HEK293T (cell line): ENCODE measurements at regions not wholly inside any gene's neighbourhood (a gene's known extent, or its start where the extent isn't known, plus 50 kb on each side); places are given as distances from the start of the nearest gene placed in this dataset.

Experiments used
- CTCF ChIA-PET: fragments of 350-600 bp; formaldehyde crosslinking; extraction: SDS; loops from one replicate; lab custom pipeline; 2021; ENCODE audit warnings: antibody characterized with exemption, inconsistent platforms; lab: Yijun Ruan, JAX
- POLR2A ChIA-PET: fragments of 350-600 bp; formaldehyde crosslinking; extraction: SDS; loops from one replicate; lab custom pipeline; 2020; ENCODE audit warnings: antibody characterized with exemption, inconsistent platforms; lab: Yijun Ruan, JAX
- DNase-seq: peaks from one replicate; pipeline ENCODE4 v3.0.0; 2012; ENCODE audit warnings: mixed read lengths; ENCODE audit errors: extremely low spot score
- ARNT ChIP-seq: fragments of 450-650 bp; IDR thresholded peaks from 2 replicates; pipeline ENCODE4 v1.6.1; 2017; ENCODE audit warnings: mild to moderate bottlenecking
- BHLHE40 ChIP-seq: fragments of 450-650 bp; IDR thresholded peaks from 2 replicates; pipeline ENCODE4 v1.6.1; 2016; ENCODE audit warnings: mild to moderate bottlenecking, moderate library complexity, borderline replicate concordance
- CTBP1 ChIP-seq: fragments of 450-650 bp; IDR thresholded peaks from 2 replicates; pipeline ENCODE4 v1.6.1; 2016; ENCODE audit warnings: borderline replicate concordance
- ELF4 ChIP-seq: fragments of 450-650 bp; IDR thresholded peaks from 2 replicates; pipeline ENCODE4 v1.6.1; 2017; ENCODE audit warnings: antibody characterized with exemption
- FOXA1 ChIP-seq: fragments of 450-650 bp; IDR thresholded peaks from 2 replicates; pipeline ENCODE4 v1.6.1; 2016; ENCODE audit warnings: mild to moderate bottlenecking
- FOXK2 ChIP-seq: fragments of 450-650 bp; IDR thresholded peaks from 2 replicates; pipeline ENCODE4 v1.6.1; 2016; ENCODE audit warnings: mild to moderate bottlenecking
- FOXM1 ChIP-seq: fragments of 450-650 bp; IDR thresholded peaks from 2 replicates; pipeline ENCODE4 v1.6.1; 2017; ENCODE audit warnings: mild to moderate bottlenecking, borderline replicate concordance
- HDGF ChIP-seq: fragments of 450-650 bp; IDR thresholded peaks from 2 replicates; pipeline ENCODE4 v1.6.1; 2017; ENCODE audit warnings: antibody characterized with exemption, borderline replicate concordance
- L3MBTL2 ChIP-seq: fragments of 450-650 bp; conservative IDR thresholded peaks from 2 replicates; pipeline ENCODE4 v1.6.1; 2016; ENCODE audit warnings: mild to moderate bottlenecking
- LEF1 ChIP-seq: fragments of 450-650 bp; IDR thresholded peaks from 2 replicates; pipeline ENCODE4 v1.6.1; 2017; ENCODE audit warnings: mild to moderate bottlenecking, borderline replicate concordance
- NFRKB ChIP-seq: fragments of 450-650 bp; IDR thresholded peaks from 2 replicates; pipeline ENCODE4 v1.6.1; 2016; ENCODE audit warnings: mild to moderate bottlenecking, moderate library complexity
- PKNOX1 ChIP-seq: fragments of 450-650 bp; IDR thresholded peaks from 2 replicates; pipeline ENCODE4 v1.6.1; 2016
- SP1 ChIP-seq: fragments of 450-650 bp; IDR thresholded peaks from 2 replicates; pipeline ENCODE4 v1.6.1; 2017
- SUZ12 ChIP-seq: fragments of 450-650 bp; IDR thresholded peaks from 2 replicates; pipeline ENCODE4 v1.6.1; 2016; ENCODE audit warnings: mild to moderate bottlenecking
- TARDBP ChIP-seq: fragments of 450-650 bp; IDR thresholded peaks from 2 replicates; pipeline ENCODE4 v1.6.1; 2016
- ZNF384 ChIP-seq: fragments of 450-650 bp; IDR thresholded peaks from 2 replicates; pipeline ENCODE4 v1.6.1; 2016

- TF ChIP-seq NFRKB (no peak), ZNF384 (no peak), CTBP1 (no peak), SUZ12 (no peak), TARDBP (no peak), ARNT (no peak), FOXM1 (no peak), HDGF (no peak), ELF4 (no peak), PKNOX1 (no peak), FOXK2 (no peak), BHLHE40 (no peak), L3MBTL2 (no peak), FOXA1 (no peak), SP1 (no peak), LEF1 (no peak)
- ChIA-PET POLR2A (no interaction called here), CTCF (no interaction called here)
- no peak for DNase-seq
These were observed 1636.9 kb upstream of the SLC39A10 start for GRCh38 chr2:194020155-194020554.

- no peak for DNase-seq
- CTCF ChIA-PET: no interaction called here
- POLR2A ChIA-PET: no interaction called here
- TF ChIP-seq HDGF: no peak
- no peak for TF ChIP-seq SP1
- TF ChIP-seq PKNOX1: no peak
- TF ChIP-seq L3MBTL2: no peak
- no peak for TF ChIP-seq ARNT
- TF ChIP-seq TARDBP: no peak
These were observed 1641.3 kb upstream of the SLC39A10 start for GRCh38 chr2:194015751-194016150.

GRCh38 chr2:194014639-194015038, 1642.4 kb upstream of the SLC39A10 start:
- no peak for DNase-seq
- ChIA-PET POLR2A (no interaction called here), CTCF (interaction anchor here (0.6 kb wide), 1 partner anchor 44 kb away, joined by 3 read pairs; no protein-coding TSS in a partner anchor)
- TF ChIP-seq HDGF: no peak
- no peak for TF ChIP-seq SP1
- no peak for TF ChIP-seq ZNF384

GRCh38 chr2:194004590-194005206, 1652.3 kb upstream of the SLC39A10 start:
- DNase-seq: no peak

GRCh38 chr2:194003911-194004310, 1653.1 kb upstream of the SLC39A10 start:
- no peak for DNase-seq
- ChIA-PET CTCF (no interaction called here), POLR2A (no interaction called here)
- TF ChIP-seq CTBP1 (no peak), FOXA1 (no peak), ELF4 (no peak), ARNT (no peak), PKNOX1 (no peak), BHLHE40 (no peak), FOXK2 (no peak), ZNF384 (no peak), L3MBTL2 (no peak), HDGF (no peak), SUZ12 (no peak), TARDBP (no peak), SP1 (no peak)

More at GRCh38 chr2:194004590-194005206, 1652.3 kb upstream of the SLC39A10 start:
- ChIA-PET CTCF (no interaction called here), POLR2A (no interaction called here)
- TF ChIP-seq L3MBTL2 (no peak), TARDBP (no peak), PKNOX1 (no peak), ELF4 (no peak), FOXM1 (no peak), SP1 (no peak), NFRKB (no peak), ZNF384 (no peak), LEF1 (no peak), FOXK2 (no peak), CTBP1 (no peak), BHLHE40 (no peak), HDGF (no peak), FOXA1 (no peak), SUZ12 (no peak), ARNT (no peak)

GRCh38 chr2:194002699-194003368, 1654.2 kb upstream of the SLC39A10 start:
- no peak for DNase-seq
- CTCF ChIA-PET: no interaction called here
- TF ChIP-seq CTBP1 (no peak), FOXM1 (no peak), ZNF384 (no peak), SUZ12 (no peak), FOXA1 (no peak), BHLHE40 (no peak), NFRKB (no peak), ARNT (no peak), PKNOX1 (no peak), ELF4 (no peak), L3MBTL2 (no peak), SP1 (no peak), TARDBP (no peak), FOXK2 (no peak), LEF1 (no peak), HDGF (no peak)
- POLR2A ChIA-PET: no interaction called here
